ENCODE measurements at regions not wholly inside any gene's neighbourhood (a gene's known extent, or its start where the extent isn't known, plus 50 kb on each side); places are given as distances from the start of the nearest gene placed in this dataset.
"Not testable (repeated sequence)": the region's sequence is repeated elsewhere in the genome, so short reads cannot be mapped to it uniquely, and the experiment has no call there.

- no peak for DNase-seq
These were observed 152.6 kb upstream of the SMLR1 start for GRCh38 chr6:130674604-130675003.

GRCh38 chr6:130675072-130675471 is 152.1 kb upstream of the SMLR1 start:
- DNase-seq = no peak

GRCh38 chr6:130676077-130676772 is 151.0 kb upstream of the SMLR1 start:
- no peak for DNase-seq

GRCh38 chr6:130676773-130677144 is 150.4 kb upstream of the SMLR1 start:
- no peak for DNase-seq

- DNase-seq = no peak
These were observed 149.9 kb upstream of the SMLR1 start for GRCh38 chr6:130677312-130677711.

GRCh38 chr6:130677766-130678165 is 149.4 kb upstream of the SMLR1 start:
- DNase-seq = no peak

- DNase-seq = no peak
These were observed 147.5 kb upstream of the SMLR1 start for GRCh38 chr6:130679684-130680083.

- DNase-seq = no peak
These were observed 147.1 kb upstream of the SMLR1 start for GRCh38 chr6:130680116-130680515.

GRCh38 chr6:130681028-130681427 is 146.2 kb upstream of the SMLR1 start:
- DNase-seq = no peak

GRCh38 chr6:130682066-130682465 is 145.1 kb upstream of the SMLR1 start:
- DNase-seq = no peak

GRCh38 chr6:130683761-130684517 is 143.3 kb upstream of the SMLR1 start:
- no peak for DNase-seq

- no peak for DNase-seq
These were observed 134.5 kb upstream of the SMLR1 start for GRCh38 chr6:130692659-130693058.

- DNase-seq = no peak
These were observed 133.3 kb upstream of the SMLR1 start for GRCh38 chr6:130693944-130694343.

GRCh38 chr6:130694606-130695005 is 132.6 kb upstream of the SMLR1 start:
- no peak for DNase-seq

GRCh38 chr6:130696806-130697205 is 130.4 kb upstream of the SMLR1 start:
- DNase-seq = no peak

GRCh38 chr6:130697271-130697994 is 129.8 kb upstream of the SMLR1 start:
- no peak for DNase-seq

- DNase-seq = peak; percentile 30
These were observed 129.1 kb upstream of the SMLR1 start for GRCh38 chr6:130697995-130698535.

- no peak for DNase-seq
These were observed 127.5 kb upstream of the SMLR1 start for GRCh38 chr6:130699742-130700141.

GRCh38 chr6:130700397-130700796 is 126.8 kb upstream of the SMLR1 start:
- DNase-seq = no peak

- no peak for DNase-seq
These were observed 118.9 kb upstream of the SMLR1 start for GRCh38 chr6:130708338-130708737.

GRCh38 chr6:130711641-130712040 is 115.6 kb upstream of the SMLR1 start:
- DNase-seq = not testable (repeated sequence)

- peak; percentile 53 for DNase-seq
These were observed 114.1 kb upstream of the SMLR1 start for GRCh38 chr6:130713144-130713543.

- no peak for DNase-seq
These were observed 112.1 kb upstream of the SMLR1 start for GRCh38 chr6:130715058-130715457.

All from left kidney (tissue), 1 donor.